ENCODE measurements at regions not wholly inside any gene's neighbourhood (a gene's known extent, or its start where the extent isn't known, plus 50 kb on each side); places are given as distances from the start of the nearest gene placed in this dataset.

DNA sequence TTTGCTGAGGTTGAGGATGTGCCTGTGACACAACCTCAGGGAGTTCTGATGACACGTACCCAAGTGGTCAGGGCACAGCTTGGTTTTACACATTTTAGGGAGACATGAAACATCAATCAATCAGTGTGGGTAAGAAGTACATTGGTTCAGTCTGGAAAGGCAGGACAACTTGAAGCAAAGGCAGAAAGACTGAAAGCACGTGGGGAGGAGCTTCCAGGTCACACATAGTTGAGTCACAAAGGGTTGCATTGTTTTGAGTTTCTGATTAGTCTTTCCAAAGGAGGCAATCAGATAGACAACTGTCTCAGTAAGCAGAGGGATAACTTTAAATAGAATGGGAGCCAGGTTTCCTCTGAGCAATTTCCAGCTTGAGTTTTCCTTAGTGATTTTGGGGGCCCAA, 1910.0 kb upstream of the AGA start:
- TF ChIP-seq POLR2AphosphoS5 (IDR thresholded peaks at IDR 0.05) (no peak), POLR2A (IDR thresholded peaks at IDR 0.05) (no peak), EP300 (IDR thresholded peaks at IDR 0.05) (no peak)
- TF ChIP-seq, protein P1, sequence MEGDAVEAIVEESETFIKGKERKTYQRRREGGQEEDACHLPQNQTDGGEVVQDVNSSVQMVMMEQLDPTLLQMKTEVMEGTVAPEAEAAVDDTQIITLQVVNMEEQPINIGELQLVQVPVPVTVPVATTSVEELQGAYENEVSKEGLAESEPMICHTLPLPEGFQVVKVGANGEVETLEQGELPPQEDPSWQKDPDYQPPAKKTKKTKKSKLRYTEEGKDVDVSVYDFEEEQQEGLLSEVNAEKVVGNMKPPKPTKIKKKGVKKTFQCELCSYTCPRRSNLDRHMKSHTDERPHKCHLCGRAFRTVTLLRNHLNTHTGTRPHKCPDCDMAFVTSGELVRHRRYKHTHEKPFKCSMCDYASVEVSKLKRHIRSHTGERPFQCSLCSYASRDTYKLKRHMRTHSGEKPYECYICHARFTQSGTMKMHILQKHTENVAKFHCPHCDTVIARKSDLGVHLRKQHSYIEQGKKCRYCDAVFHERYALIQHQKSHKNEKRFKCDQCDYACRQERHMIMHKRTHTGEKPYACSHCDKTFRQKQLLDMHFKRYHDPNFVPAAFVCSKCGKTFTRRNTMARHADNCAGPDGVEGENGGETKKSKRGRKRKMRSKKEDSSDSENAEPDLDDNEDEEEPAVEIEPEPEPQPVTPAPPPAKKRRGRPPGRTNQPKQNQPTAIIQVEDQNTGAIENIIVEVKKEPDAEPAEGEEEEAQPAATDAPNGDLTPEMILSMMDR (IDR thresholded peaks at IDR 0.05), result no peak
